Panc1 (cell line): ENCODE measurements at regions not wholly inside any gene's neighbourhood (a gene's known extent, or its start where the extent isn't known, plus 50 kb on each side); places are given as distances from the start of the nearest gene placed in this dataset.

Experiments used
- ATAC-seq: fragments of 200-7000 bp; cut with Tn5 transposase; 2 replicates; pipeline ENCODE4 v1.9.1; 2020; ENCODE audit warnings: mild to moderate bottlenecking, moderate library complexity
- BruUV-seq: library from RNA; stranded (reverse); fragments of 400-500 nt; replicated peaks from 2 replicates; lab custom pipeline; 2021; lab: Mats Ljungman, UMichigan
- CTCF ChIA-PET: fragments of 300-600 bp; sonication (Branson Sonifier 250); formaldehyde crosslinking; loops from one replicate; lab custom pipeline; 2022; ENCODE audit warnings: antibody characterized with exemption; lab: Charles Lee
- POLR2A ChIA-PET: fragments of 300-600 bp; sonication (Branson Sonifier 250); formaldehyde crosslinking; loops from one replicate; lab custom pipeline; 2022; ENCODE audit warnings: antibody characterized with exemption; lab: Charles Lee
- DNase-seq: peaks from one replicate; pipeline ENCODE4 v3.0.0-alpha.2; 2010; ENCODE audit warnings: low read depth, low spot score
- H3K27ac ChIP-seq: 2 replicates; pipeline ENCODE4 v1.5.1; 2011; ENCODE audit warnings: mild to moderate bottlenecking, low read length, inconsistent platforms
- H3K27me3 ChIP-seq: fragments of 200-500 bp; sonication (Bioruptor generic); 2 replicates; pipeline ENCODE4 v1.6.0; 2014; ENCODE audit warnings: low read length, inconsistent platforms; ENCODE audit not compliant: control insufficient read depth, insufficient read depth
- H3K36me3 ChIP-seq: fragments of 200-500 bp; sonication (Bioruptor generic); 2 replicates; pipeline ENCODE4 v1.5.1; 2014; ENCODE audit warnings: inconsistent platforms, mild to moderate bottlenecking, low read length, moderate library complexity; ENCODE audit not compliant: control insufficient read depth, insufficient read depth
- H3K4me1 ChIP-seq: 2 replicates; pipeline ENCODE4 v1.5.1; 2011; ENCODE audit warnings: inconsistent platforms, mild to moderate bottlenecking, low read length, moderate library complexity; ENCODE audit not compliant: control insufficient read depth, insufficient read depth
- H3K4me3 ChIP-seq, 2 experiments: 2 replicates each; pipeline ENCODE4 v1.5.1; 2011 to 2012; ENCODE audit warnings: low read depth in 2 of 2, low read length in 2 of 2, mild to moderate bottlenecking in 2 of 2, inconsistent platforms in 1 of 2, moderate library complexity in 1 of 2
- H3K9me3 ChIP-seq: fragments of 200-500 bp; sonication (Bioruptor generic); 2 replicates; pipeline ENCODE4 v1.5.1; 2014; ENCODE audit warnings: low read depth, mild to moderate bottlenecking, inconsistent platforms, low read length, moderate library complexity; ENCODE audit not compliant: control insufficient read depth, insufficient read depth
- CTCF ChIP-seq: fragments of 450-650 bp; IDR thresholded peaks from 2 replicates; pipeline ENCODE4 v1.5.1; 2017; ENCODE audit warnings: mild to moderate bottlenecking
- POLR2AphosphoS5 ChIP-seq: IDR thresholded peaks from 2 replicates; pipeline ENCODE4 v1.6.1; 2012; ENCODE audit warnings: mild to moderate bottlenecking, low read depth, low read length, moderate library complexity
- REST ChIP-seq, 2 experiments: IDR thresholded peaks; 2 replicates each; pipeline ENCODE4 v1.6.1; 2011 to 2012; ENCODE audit warnings: low read depth in 2 of 2, control low read depth in 1 of 2, low read length in 1 of 2, mild to moderate bottlenecking in 1 of 2, moderate library complexity in 1 of 2; ENCODE audit not compliant: insufficient read depth in 1 of 2
- SIN3A ChIP-seq: IDR thresholded peaks from 2 replicates; pipeline ENCODE4 v1.6.1; 2012; ENCODE audit warnings: low read depth, mild to moderate bottlenecking, low read length, moderate library complexity, borderline replicate concordance; ENCODE audit not compliant: insufficient read depth
- TCF7L2 ChIP-seq: IDR thresholded peaks from 2 replicates; pipeline ENCODE4 v1.6.1; 2011; ENCODE audit warnings: mild to moderate bottlenecking, low read depth, low read length, inconsistent platforms
- in situ Hi-C: cut with HindIII; loops from 2 replicates; pipeline ENCODE4 v1.10.0; 2016; ENCODE audit warnings: low sequenced_read_pairs, low pct_unique_long_range_greater_than_20kb
- intact Hi-C: fragments of 100-400 bp; cut with micrococcal nuclease; formaldehyde crosslinking; loops from one replicate; pipeline ENCODE4 v1.10.0; 2022; ENCODE audit not compliant: unreplicated experiment

GRCh38 chr6:106823058-106823457, 151.5 kb downstream of the CD24 start:
- Histone ChIP-seq H3K4me3 (no peak overlapping the region), H3K4me1 (no peaks in the 10 kb centered on the region), H3K36me3 (no peaks in the 10 kb centered on the region), H3K27ac (no peak overlapping the region), H3K27me3 (peaks cover 3% of the 10 kb centered on the region; the same call in 1 of the 2 replicates), H3K9me3 (no peaks in the 10 kb centered on the region)
- intact Hi-C loops, result no loop called here
- DNase-seq (no peak), ATAC-seq (no peak)
- BruUV-seq, result no TSS peak
- in situ Hi-C loops, result no loop called here
- TF ChIP-seq REST (IDR thresholded peaks at IDR 0.05; ENCODE audit: insufficient read depth in 1 of 2, low read depth in 2 of 2, low read length in 1 of 2), result no peak
- TF ChIP-seq TCF7L2, result no peak
- no peak for TF ChIP-seq POLR2AphosphoS5
- POLR2A ChIA-PET, result interaction anchor here (0.6 kb wide), 1 partner anchor 91 kb away, joined by 5 read pairs; no protein-coding TSS in a partner anchor
- CTCF ChIA-PET, result no interaction called here

GRCh38 chr6:106820412-106820852, 154.1 kb downstream of the CD24 start:
- H3K9me3 ChIP-seq, result no peaks in the 10 kb centered on the region
- ATAC-seq (no peak), DNase-seq (no peak)
- H3K27me3 ChIP-seq, result peaks cover 3% of the 10 kb centered on the region; the same call in 1 of the 2 replicates
- no peak overlapping the region for H3K4me3 ChIP-seq
- H3K4me1 ChIP-seq, result no peaks in the 10 kb centered on the region
- H3K36me3 ChIP-seq, result no peaks in the 10 kb centered on the region
- in situ Hi-C loops, result no loop called here
- TF ChIP-seq SIN3A, result no peak
- TF ChIP-seq CTCF, result no peak
- no peak for TF ChIP-seq REST (IDR thresholded peaks at IDR 0.05; ENCODE audit: insufficient read depth in 1 of 2, low read depth in 2 of 2, low read length in 1 of 2)
- no peak for TF ChIP-seq POLR2AphosphoS5
- TF ChIP-seq TCF7L2, result no peak
- no TSS peak for BruUV-seq
- intact Hi-C loops, result no loop called here
- POLR2A ChIA-PET, result no interaction called here
- CTCF ChIA-PET, result no interaction called here
- no peak overlapping the region for H3K27ac ChIP-seq
